H1 (cell line): ENCODE measurements at regions not wholly inside any gene's neighbourhood (a gene's known extent, or its start where the extent isn't known, plus 50 kb on each side); places are given as distances from the start of the nearest gene placed in this dataset.

Source experiments
- TF ChIP-seq, protein P1 (sequence below): IDR thresholded peaks from 2 replicates; pipeline ENCODE4 v1.6.1; 2012; ENCODE audit warnings: low read length, inconsistent platforms

DNA sequence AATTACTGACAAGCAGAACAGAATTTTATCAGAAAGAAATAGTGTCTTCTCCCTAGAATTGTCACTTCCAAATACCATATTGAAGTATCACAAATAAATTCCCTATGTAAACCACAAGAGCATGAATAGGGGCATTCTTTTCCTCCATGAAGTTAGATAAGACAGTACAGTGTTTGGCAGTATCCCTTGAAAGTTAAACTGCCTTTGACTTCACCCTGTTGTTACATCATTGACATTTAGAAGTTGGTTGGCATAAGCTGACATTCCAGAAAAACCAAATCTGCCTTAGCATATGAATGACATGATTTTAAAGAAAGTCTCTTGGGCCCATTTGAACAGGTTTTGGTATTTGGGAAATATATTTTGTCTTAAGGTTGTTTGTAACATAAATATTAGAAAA, 50.2 kb upstream of the OSR1 start (continued):
- TF ChIP-seq, protein P1, sequence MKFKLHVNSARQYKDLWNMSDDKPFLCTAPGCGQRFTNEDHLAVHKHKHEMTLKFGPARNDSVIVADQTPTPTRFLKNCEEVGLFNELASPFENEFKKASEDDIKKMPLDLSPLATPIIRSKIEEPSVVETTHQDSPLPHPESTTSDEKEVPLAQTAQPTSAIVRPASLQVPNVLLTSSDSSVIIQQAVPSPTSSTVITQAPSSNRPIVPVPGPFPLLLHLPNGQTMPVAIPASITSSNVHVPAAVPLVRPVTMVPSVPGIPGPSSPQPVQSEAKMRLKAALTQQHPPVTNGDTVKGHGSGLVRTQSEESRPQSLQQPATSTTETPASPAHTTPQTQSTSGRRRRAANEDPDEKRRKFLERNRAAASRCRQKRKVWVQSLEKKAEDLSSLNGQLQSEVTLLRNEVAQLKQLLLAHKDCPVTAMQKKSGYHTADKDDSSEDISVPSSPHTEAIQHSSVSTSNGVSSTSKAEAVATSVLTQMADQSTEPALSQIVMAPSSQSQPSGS = no peak
